ENCODE measurements at regions not wholly inside any gene's neighbourhood (a gene's known extent, or its start where the extent isn't known, plus 50 kb on each side); places are given as distances from the start of the nearest gene placed in this dataset.

- Mint-ChIP-seq H3K4me3 (no peak overlapping the region), H3K9me3 (no peaks in the 10 kb centered on the region; the same call in 1 of the 2 replicates), H3K27me3 (ENCODE audit: insufficient read depth) (no peaks in the 10 kb centered on the region), H3K27ac (no peak overlapping the region), H3K4me1 (ENCODE audit: low read depth) (peaks cover 7% of the 10 kb centered on the region; the same call in 1 of the 2 replicates), H3K36me3 (ENCODE audit: low read depth) (peaks cover 20% of the 10 kb centered on the region)
- DNase-seq, result no peak
- TF ChIP-seq, protein P1, sequence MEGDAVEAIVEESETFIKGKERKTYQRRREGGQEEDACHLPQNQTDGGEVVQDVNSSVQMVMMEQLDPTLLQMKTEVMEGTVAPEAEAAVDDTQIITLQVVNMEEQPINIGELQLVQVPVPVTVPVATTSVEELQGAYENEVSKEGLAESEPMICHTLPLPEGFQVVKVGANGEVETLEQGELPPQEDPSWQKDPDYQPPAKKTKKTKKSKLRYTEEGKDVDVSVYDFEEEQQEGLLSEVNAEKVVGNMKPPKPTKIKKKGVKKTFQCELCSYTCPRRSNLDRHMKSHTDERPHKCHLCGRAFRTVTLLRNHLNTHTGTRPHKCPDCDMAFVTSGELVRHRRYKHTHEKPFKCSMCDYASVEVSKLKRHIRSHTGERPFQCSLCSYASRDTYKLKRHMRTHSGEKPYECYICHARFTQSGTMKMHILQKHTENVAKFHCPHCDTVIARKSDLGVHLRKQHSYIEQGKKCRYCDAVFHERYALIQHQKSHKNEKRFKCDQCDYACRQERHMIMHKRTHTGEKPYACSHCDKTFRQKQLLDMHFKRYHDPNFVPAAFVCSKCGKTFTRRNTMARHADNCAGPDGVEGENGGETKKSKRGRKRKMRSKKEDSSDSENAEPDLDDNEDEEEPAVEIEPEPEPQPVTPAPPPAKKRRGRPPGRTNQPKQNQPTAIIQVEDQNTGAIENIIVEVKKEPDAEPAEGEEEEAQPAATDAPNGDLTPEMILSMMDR (IDR thresholded peaks at IDR 0.05), result no peak
Measured at GRCh38 chr1:119191325-119191724, 50.9 kb upstream of the WARS2 start.

- H3K4me1 Mint-ChIP-seq (ENCODE audit: low read depth), result no peaks in the 10 kb centered on the region
- H3K4me3 Mint-ChIP-seq, result no peak overlapping the region
- no peaks in the 10 kb centered on the region for H3K27me3 Mint-ChIP-seq (ENCODE audit: insufficient read depth)
- peaks cover under 1% of the 10 kb centered on the region; the same call in 1 of the 2 replicates for H3K9me3 Mint-ChIP-seq
- TF ChIP-seq, protein P1 (IDR thresholded peaks at IDR 0.05), result no peak
- no peak overlapping the region for H3K27ac Mint-ChIP-seq
- H3K36me3 Mint-ChIP-seq (ENCODE audit: low read depth), result peaks cover 9% of the 10 kb centered on the region
- no peak for DNase-seq
Measured at GRCh38 chr1:119204197-119204960, 63.9 kb upstream of the WARS2 start.

DNA sequence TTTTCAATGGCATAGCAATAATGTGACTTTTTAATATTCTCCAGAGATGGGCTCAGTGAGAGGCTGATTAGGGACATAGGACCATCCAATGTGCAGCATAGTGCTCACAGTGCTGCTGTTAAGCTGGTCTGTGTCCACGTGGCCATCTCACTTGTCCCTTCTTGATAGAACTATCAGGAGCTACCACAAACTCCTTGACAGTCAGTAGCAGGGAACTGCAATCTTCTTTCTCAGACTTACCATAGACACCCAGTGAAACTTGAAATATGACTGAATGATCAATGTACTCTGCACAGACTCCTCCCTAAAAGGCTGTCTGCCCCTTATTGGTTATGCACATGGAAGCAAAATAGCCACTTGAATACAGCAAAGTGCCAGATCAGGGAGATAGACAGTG lies 64.5 kb upstream of the WARS2 start:
- TF ChIP-seq, protein P1 (IDR thresholded peaks at IDR 0.05), result no peak
- H3K27me3 Mint-ChIP-seq (ENCODE audit: insufficient read depth), result no peaks in the 10 kb centered on the region

DNA sequence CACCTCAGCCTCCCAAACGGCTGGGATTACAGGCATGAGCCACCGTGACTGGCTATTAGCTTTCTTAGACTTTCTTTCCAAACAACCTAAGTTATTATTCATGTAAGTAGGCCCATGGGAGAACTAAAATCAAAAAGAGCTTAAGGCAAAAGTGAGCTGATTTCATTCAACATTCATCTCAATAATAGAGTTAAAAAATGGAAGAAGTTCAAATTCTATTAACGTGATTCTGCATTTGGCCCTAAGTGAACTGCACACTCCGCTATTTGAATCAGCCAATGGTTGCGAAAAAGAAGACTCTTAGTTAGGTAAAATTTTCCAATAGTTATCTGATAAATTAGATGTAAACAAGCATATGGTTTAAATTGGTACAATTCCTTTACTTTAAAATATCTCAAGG lies 68.6 kb upstream of the WARS2 start:
- no peaks in the 10 kb centered on the region for H3K27me3 Mint-ChIP-seq (ENCODE audit: insufficient read depth)
- H3K36me3 Mint-ChIP-seq (ENCODE audit: low read depth), result no peaks in the 10 kb centered on the region

More for the DNA sequence above, 64.5 kb upstream of the WARS2 start:
- Mint-ChIP-seq H3K36me3 (ENCODE audit: low read depth) (peaks cover 8% of the 10 kb centered on the region), H3K4me3 (no peak overlapping the region), H3K4me1 (ENCODE audit: low read depth) (no peaks in the 10 kb centered on the region), H3K9me3 (no peaks in the 10 kb centered on the region), H3K27ac (no peak overlapping the region)
- no peak for DNase-seq

DNA sequence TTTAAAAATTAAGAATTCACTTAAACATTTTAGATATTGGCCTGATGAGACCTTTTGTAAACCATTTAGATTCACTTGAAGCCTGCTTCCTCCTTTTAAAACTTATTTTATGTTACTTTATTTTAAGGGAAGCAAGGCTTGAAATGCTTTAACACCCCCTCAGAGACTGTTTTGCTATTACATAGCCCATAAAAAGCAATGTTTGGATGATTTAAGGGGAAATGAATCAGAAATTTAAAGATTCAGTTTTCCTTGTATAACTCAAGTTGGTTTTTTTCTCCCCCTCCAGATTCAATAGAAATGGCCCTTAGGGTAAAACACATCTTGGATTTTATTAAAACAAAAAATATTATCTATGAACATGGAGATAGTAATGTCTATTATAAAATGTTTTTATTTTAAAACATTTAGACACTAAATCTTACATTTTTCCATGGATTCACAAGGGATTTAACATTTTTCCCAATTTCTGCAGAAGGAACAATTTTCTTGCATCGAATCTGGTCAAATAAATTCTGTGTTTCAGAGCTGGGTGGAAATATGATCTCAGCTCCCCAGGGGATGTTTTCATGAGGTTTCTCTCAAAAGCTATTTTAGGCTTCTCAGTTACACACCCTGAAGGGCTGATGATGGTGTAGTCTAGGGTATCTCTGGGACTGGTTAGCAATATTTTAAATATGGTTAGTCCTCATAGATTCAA lies 69.3 kb upstream of the WARS2 start:
- Mint-ChIP-seq H3K9me3 (no peaks in the 10 kb centered on the region), H3K4me1 (ENCODE audit: low read depth) (no peaks in the 10 kb centered on the region), H3K27me3 (ENCODE audit: insufficient read depth) (no peaks in the 10 kb centered on the region), H3K36me3 (ENCODE audit: low read depth) (no peaks in the 10 kb centered on the region), H3K27ac (no peak overlapping the region), H3K4me3 (no peak overlapping the region)
- no peak for DNase-seq
- TF ChIP-seq, protein P1 (IDR thresholded peaks at IDR 0.05), result no peak

More for the DNA sequence above, 68.6 kb upstream of the WARS2 start:
- DNase-seq, result no peak
- H3K27ac Mint-ChIP-seq, result no peak overlapping the region
- TF ChIP-seq, protein P1 (IDR thresholded peaks at IDR 0.05), result no peak
- no peaks in the 10 kb centered on the region for H3K4me1 Mint-ChIP-seq (ENCODE audit: low read depth)
- no peak overlapping the region for H3K4me3 Mint-ChIP-seq
- H3K9me3 Mint-ChIP-seq, result no peaks in the 10 kb centered on the region
